Left kidney (tissue), 1 donor: ENCODE measurements at regions not wholly inside any gene's neighbourhood (a gene's known extent, or its start where the extent isn't known, plus 50 kb on each side); places are given as distances from the start of the nearest gene placed in this dataset.
"Not testable (repeated sequence)": the region's sequence is repeated elsewhere in the genome, so short reads cannot be mapped to it uniquely, and the experiment has no call there.

ENCODE experiments used
- DNase-seq: peaks from one replicate; pipeline ENCODE4 v3.0.0-alpha.2; 2013

- no peak for DNase-seq
These were observed 352.4 kb downstream of the CETN3 start for GRCh38 chr5:90056911-90057705.

GRCh38 chr5:90055831-90056328, 353.7 kb downstream of the CETN3 start:
- no peak for DNase-seq

DNA sequence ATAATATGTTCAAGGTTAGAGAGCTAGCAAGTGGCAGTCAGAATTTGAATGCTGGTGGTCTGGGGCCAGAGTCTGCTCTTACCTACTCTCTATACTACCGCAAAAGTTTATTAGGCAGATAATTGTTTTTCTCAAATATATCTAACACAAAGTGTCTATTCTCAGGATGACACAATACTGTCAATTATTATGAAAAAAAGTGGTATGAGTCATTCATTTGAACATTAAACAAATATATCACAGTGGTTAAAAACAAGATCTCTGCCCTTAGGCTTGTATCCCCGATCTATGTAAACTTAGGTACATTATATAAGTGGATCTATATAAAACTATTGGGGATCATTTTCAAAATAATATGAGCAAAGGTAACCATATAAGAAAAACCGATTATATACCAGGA, 354.9 kb downstream of the CETN3 start:
- DNase-seq, result no peak

- no peak for DNase-seq
These were observed 357.8 kb downstream of the CETN3 start for GRCh38 chr5:90051756-90052155.

DNA sequence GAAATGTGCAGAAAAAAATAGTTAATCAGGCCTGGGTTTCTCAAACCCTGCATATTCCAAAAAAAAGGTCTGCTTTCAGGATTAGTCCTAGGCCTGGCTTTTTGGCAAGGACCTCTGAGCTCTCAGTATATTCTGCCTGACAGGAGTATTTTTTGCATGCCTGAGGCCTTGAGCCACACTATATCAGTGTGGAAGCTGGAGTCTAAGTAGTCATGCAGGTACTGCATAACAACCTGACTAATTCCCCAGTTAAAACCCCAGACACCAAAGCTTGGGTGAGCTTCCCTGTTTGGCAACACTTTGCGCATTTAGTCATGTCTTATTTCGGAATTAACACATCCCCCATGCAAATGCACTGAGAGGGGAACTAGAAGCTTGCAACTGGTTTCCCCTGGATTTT, 359.5 kb downstream of the CETN3 start:
- no peak for DNase-seq

DNA sequence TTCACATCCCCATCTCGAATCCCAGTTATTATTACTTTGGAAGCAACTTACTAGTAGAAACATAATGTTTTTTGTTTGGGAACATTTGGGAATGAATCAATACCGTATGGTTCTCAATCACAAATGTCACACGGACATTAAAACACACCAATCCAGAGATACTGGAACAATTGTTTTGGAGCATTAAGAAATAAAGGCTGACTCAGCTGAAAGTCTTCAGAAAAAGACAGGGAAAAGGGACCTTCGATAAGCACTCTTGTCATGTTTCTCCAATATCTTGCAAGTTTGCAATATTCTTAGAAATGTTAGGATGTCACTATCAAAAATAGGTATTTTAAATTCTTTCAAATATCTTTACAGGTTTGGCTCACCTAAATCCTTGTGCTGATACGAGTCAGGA, 362.4 kb downstream of the CETN3 start:
- DNase-seq, result no peak

- DNase-seq, result not testable (repeated sequence)
These were observed 369.5 kb downstream of the CETN3 start for GRCh38 chr5:90040082-90040481.

DNA sequence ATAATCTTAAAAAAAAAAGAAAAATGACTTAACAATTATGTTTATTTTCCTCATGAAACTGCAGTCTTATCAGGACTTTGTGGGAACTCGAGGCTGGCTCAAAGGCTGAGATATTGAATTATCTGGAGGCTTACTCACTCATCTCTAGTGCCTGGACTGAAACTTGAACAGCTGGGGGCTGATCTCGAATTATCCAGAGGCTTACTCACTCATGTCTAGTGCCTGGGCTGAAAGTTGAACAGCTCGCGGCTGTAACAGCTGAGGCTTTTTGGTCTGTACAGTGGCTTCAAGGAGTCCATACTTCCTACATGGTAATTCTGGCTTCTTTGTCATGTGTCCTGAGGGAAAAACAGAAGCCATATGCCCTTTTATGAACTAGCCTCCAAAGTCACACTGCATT, 371.9 kb downstream of the CETN3 start:
- no peak for DNase-seq

DNA sequence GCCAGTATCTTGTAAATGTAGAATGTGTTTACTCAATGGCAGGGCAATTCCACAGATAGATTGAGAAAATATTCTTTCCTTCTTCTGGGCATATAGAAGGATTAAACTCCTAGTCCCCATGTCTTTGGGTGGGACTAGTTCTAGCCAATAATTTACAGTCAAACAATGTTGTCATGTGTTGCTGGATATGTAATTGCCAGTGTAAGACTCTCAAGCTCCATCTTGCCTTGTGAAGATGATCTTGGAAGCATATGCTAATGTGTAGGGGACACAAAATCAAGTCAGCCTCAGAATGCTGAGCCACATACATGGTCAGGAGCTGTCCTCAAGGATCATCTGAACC, 386.9 kb downstream of the CETN3 start:
- DNase-seq, result no peak

- no peak for DNase-seq
These were observed 387.4 kb downstream of the CETN3 start for GRCh38 chr5:90022002-90022710.

GRCh38 chr5:90020575-90021538, 388.7 kb downstream of the CETN3 start:
- no peak for DNase-seq

- no peak for DNase-seq
These were observed 392.3 kb downstream of the CETN3 start for GRCh38 chr5:90017239-90017638.

GRCh38 chr5:90015584-90016018, 394.0 kb downstream of the CETN3 start:
- no peak for DNase-seq

GRCh38 chr5:90014420-90014819, 395.1 kb downstream of the CETN3 start:
- DNase-seq, result no peak

DNA sequence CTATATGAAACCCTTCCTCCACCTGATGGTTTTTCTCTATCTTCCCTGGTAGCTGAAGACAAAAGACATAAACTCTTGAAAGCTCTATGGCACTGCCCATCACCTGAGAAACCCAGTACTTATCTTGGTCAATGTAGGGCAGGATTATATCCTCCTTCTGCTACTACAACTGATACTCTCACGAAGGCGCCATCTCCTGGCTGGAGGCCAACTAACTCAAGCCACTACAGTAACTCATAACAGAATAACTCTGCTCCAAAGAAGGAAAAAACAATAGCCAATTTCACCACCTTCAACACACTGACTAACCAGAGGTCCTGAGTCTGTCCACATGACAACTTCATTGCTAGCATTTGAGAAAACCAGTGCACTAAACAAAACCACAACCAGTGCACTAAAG, 409.2 kb downstream of the CETN3 start:
- no peak for DNase-seq

DNA sequence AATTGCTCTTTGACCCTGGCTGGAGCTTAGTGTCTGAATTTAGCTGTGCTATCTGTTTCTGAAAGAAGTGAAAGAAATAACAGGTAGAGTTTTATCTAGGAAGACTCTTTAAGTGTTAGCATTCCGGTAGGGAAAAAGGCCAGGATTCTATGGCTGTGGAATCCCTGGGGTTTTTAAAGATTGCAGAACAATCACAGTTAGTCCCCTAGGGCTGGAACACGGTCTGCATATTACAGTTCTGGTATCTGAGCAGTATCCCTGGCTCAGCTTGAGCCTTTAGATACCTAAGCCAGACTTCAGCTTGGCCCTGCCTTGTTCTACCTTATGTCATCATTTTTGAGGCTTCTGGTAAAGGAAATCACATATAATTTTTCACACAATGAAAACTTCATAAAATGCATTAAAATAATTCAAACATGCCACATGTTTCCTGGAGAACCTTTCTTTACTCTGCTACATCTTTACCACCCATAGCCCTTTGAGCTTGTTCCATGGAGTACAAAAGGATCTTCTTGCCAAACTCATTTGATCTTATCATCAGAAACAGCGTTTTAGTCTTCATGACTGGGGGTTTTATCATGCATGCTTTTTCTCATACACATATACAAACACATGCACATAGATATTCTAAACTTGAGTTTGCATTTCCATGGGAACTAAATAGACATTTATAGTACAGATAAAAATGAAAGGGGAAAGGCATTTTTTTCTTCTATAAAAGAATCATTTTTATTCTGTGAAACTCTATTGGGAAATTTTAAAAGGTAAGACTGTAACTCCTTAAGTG, 410.8 kb downstream of the CETN3 start:
- DNase-seq, result no peak

- DNase-seq, result no peak
These were observed 412.7 kb downstream of the CETN3 start for GRCh38 chr5:89996890-89997289.

GRCh38 chr5:89996335-89996734, 413.2 kb downstream of the CETN3 start:
- DNase-seq, result no peak

DNA sequence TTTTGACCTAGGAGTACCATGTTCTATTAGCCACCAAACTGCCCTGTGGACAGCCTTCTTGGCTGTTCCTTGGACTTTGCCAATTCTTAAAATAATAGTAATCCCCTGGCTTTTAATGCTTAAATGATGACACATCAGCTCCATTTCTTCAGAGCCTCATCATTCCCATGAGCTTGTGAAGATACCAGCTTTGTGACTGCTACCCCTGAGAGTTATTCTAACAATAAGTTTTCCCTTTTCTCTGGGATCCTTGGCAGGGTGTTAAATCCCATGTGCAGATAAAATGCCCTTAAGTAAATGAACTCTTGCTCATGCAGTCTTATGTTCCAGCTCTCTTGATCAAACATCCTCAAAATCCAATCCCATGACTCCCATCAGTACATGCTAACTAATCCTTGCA, 415.3 kb downstream of the CETN3 start:
- DNase-seq, result no peak

DNA sequence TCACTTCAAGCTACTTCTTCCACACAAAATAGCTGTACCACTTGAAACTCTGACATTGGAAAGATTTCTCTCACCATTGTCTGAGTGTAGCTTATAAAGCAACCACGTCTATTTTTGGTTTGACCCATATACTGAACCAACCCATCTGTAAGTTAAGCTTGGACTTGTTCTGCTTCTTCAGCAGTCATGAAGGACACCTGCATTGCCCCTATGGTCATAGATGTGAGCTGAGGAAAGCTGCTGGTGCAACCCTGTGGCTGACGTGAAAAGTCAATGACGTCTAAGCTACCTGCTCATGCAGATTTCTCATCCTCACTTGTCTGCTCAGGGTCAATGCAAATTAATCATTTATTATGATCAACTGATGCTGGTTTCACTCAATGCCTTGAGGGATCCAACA, 417.4 kb downstream of the CETN3 start:
- no peak for DNase-seq

DNA sequence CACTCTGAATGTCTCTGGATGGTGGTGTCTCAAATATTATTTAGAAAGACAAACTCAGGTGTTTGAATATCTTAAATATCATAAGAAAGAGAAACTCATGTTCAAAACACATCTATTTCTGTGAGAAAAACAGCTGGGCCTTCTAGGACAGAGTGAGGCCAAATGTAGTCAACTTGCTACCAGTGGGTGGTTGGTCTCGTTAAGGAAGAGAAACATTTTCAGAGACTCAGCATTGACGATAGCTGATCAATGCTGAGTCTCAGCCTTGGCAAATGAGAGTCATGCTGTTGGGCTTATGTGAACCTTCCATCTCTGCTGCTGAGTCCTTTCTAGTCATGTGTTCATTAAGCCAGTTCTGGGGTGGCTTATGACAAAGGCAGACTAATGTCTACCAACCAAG, 418.0 kb downstream of the CETN3 start:
- no peak for DNase-seq

- no peak for DNase-seq
These were observed 419.8 kb downstream of the CETN3 start for GRCh38 chr5:89989776-89990175.
